Nephron (organoid): ENCODE measurements at regions not wholly inside any gene's neighbourhood (a gene's known extent, or its start where the extent isn't known, plus 50 kb on each side); places are given as distances from the start of the nearest gene placed in this dataset.

ENCODE experiments used
- H3K27ac Mint-ChIP-seq, 3 experiments: 2 replicates each; pipeline ENCODE4 v1.8.0; 2020; ENCODE audit warnings: mixed read lengths in 3 of 3, mild to moderate bottlenecking in 2 of 3, moderate library complexity in 1 of 3
- H3K27me3 Mint-ChIP-seq: 2 replicates; pipeline ENCODE4 v1.8.0; 2021; ENCODE audit warnings: low read depth, mild to moderate bottlenecking, moderate library complexity, mixed read lengths
- H3K36me3 Mint-ChIP-seq: 2 replicates; pipeline ENCODE4 v1.8.0; 2020; ENCODE audit warnings: low read depth, mixed read lengths
- H3K4me1 Mint-ChIP-seq: 2 replicates; pipeline ENCODE4 v1.8.0; 2020; ENCODE audit warnings: mixed read lengths
- H3K4me3 Mint-ChIP-seq, 3 experiments: 2 replicates each; pipeline ENCODE4 v1.8.0; 2020; ENCODE audit warnings: mild to moderate bottlenecking in 3 of 3, mixed read lengths in 3 of 3, moderate library complexity in 2 of 3
- H3K9me3 Mint-ChIP-seq: 2 replicates; pipeline ENCODE4 v1.8.0; 2020; ENCODE audit warnings: mixed read lengths
- TF ChIP-seq, protein P1 (sequence below), 3 experiments: fragments of 200-600 bp; sonication (generic); IDR thresholded peaks; one replicate each; pipeline ENCODE4 v1.5.0; 2021; ENCODE audit warnings: antibody characterized with exemption in 3 of 3; ENCODE audit not compliant: unreplicated experiment in 3 of 3

DNA sequence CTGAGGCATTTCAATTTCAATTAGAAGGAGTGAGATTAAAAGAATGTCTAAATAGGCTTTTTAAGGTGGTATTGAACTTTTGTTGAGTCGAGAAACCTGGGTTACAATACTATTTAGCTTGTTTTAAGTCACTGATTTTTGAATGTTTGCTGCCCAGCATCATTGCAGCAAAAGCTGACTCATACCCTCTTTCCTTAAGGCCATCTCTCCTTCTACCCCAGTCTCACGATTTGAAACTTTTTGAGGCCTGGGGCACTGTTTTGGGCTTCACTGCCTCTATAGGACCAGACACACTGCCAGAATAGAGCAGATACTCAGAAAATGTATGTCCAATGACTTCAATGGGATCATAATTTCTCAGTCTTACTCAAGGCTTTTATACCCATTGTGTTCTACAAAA is 319.6 kb upstream of the TGFBR2 start:
- no peaks in the 10 kb centered on the region for H3K9me3 Mint-ChIP-seq
- peaks cover 26% of the 10 kb centered on the region for H3K4me1 Mint-ChIP-seq
- no peaks in the 10 kb centered on the region for H3K36me3 Mint-ChIP-seq
- no peak overlapping the region for H3K4me3 Mint-ChIP-seq
- H3K27ac Mint-ChIP-seq: no peak overlapping the region
- TF ChIP-seq, protein P1, sequence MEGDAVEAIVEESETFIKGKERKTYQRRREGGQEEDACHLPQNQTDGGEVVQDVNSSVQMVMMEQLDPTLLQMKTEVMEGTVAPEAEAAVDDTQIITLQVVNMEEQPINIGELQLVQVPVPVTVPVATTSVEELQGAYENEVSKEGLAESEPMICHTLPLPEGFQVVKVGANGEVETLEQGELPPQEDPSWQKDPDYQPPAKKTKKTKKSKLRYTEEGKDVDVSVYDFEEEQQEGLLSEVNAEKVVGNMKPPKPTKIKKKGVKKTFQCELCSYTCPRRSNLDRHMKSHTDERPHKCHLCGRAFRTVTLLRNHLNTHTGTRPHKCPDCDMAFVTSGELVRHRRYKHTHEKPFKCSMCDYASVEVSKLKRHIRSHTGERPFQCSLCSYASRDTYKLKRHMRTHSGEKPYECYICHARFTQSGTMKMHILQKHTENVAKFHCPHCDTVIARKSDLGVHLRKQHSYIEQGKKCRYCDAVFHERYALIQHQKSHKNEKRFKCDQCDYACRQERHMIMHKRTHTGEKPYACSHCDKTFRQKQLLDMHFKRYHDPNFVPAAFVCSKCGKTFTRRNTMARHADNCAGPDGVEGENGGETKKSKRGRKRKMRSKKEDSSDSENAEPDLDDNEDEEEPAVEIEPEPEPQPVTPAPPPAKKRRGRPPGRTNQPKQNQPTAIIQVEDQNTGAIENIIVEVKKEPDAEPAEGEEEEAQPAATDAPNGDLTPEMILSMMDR (IDR thresholded peaks at IDR 0.05; ENCODE audit: unreplicated experiment in 3 of 3): no peak
- peaks cover 4% of the 10 kb centered on the region for H3K27me3 Mint-ChIP-seq

DNA sequence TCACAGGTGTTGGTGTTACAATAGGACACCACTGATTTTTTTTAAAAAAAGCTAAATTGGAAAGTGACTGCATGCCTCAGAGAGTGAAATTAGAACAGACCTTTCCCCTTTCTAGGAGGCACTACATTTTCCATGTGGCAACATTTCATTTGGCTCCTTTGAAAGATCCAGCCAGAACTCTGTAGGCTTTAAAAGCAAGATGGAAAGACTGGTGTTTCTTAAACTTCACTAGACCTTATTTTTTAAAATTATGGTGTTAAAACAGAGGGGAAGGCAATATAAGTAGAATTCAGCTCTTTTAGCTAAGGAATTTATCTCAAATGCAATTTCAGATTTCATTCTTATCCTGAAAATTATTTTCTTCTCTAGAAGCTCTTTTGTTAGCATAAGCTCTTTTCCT is 317.6 kb upstream of the TGFBR2 start:
- no peak overlapping the region for H3K4me3 Mint-ChIP-seq
- TF ChIP-seq, protein P1 (IDR thresholded peaks at IDR 0.05; ENCODE audit: unreplicated experiment in 3 of 3): no peak
- no peaks in the 10 kb centered on the region for H3K9me3 Mint-ChIP-seq
- H3K27me3 Mint-ChIP-seq: peaks cover 4% of the 10 kb centered on the region
- H3K27ac Mint-ChIP-seq: no peak overlapping the region
- no peaks in the 10 kb centered on the region for H3K36me3 Mint-ChIP-seq
- H3K4me1 Mint-ChIP-seq: peaks cover 26% of the 10 kb centered on the region

- Mint-ChIP-seq H3K27ac (no peak overlapping the region), H3K4me3 (no peak overlapping the region), H3K27me3 (peaks cover 9% of the 10 kb centered on the region), H3K9me3 (no peaks in the 10 kb centered on the region), H3K36me3 (no peaks in the 10 kb centered on the region), H3K4me1 (peaks cover 28% of the 10 kb centered on the region)
- TF ChIP-seq, protein P1 (IDR thresholded peaks at IDR 0.05; ENCODE audit: unreplicated experiment in 3 of 3): no peak
Measured at GRCh38 chr3:30289324-30289723, 317.1 kb upstream of the TGFBR2 start.

- Mint-ChIP-seq H3K9me3 (no peaks in the 10 kb centered on the region), H3K4me1 (peaks cover 24% of the 10 kb centered on the region), H3K27ac (no peak overlapping the region), H3K27me3 (peaks cover 10% of the 10 kb centered on the region), H3K36me3 (no peaks in the 10 kb centered on the region), H3K4me3 (no peak overlapping the region)
- TF ChIP-seq, protein P1 (IDR thresholded peaks at IDR 0.05; ENCODE audit: unreplicated experiment in 3 of 3): no peak
Measured at GRCh38 chr3:30289766-30290165, 316.6 kb upstream of the TGFBR2 start.

DNA sequence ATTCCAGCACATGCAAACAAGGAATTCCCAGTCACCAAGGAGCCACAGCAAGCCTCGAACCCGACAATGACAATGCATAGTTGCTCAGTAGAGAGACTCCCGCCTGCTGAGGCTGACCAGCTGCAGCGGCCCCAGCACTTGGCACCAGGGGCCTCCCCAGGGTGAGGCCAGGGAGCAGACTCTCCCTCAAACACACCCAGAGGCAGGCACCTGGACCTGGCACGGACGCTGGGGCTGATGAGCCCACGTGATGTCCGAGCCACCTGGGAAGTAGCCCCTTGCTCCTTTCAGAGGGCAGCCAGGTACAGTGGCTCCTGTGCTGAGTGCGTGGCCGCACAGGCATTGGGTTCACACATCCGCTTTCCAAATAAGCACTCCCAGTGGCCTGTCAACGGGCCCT is 315.9 kb upstream of the TGFBR2 start:
- Mint-ChIP-seq H3K27me3 (peaks cover 10% of the 10 kb centered on the region), H3K27ac (no peak overlapping the region), H3K4me3 (no peak overlapping the region), H3K36me3 (no peaks in the 10 kb centered on the region), H3K4me1 (peaks cover 20% of the 10 kb centered on the region), H3K9me3 (no peaks in the 10 kb centered on the region)
- TF ChIP-seq, protein P1 (IDR thresholded peaks at IDR 0.05; ENCODE audit: unreplicated experiment in 3 of 3): no peak

DNA sequence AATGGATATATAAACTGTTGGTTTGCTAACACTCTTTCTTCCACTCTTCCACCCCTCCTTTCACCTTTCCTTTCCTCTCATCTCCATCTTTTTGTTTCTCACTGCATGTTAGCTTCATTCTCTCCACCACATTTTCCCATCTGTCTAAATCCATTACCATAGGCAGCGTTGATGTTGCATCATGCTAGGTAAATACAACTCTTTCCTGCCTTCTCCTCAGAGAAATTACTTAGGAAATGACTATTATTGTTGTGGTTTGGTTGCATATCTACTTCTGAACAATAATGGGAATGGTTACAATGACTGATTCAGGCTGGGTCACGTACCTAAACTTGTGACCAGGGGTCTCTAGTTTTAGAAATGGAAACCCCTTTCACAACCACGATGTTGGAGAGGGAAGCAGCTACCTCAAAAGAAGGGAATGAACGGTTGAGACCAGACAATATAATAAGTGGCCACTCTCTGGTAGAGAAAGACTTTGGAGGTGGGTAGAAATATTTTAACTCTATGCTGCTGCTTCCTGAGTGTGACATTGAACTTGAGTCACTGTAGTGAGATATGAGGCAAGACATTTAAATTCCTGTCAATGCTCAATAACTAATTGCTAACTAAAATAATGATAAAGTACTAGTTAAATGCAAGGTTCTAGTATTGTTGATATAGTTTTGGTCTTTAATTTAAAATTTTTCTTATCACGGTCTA is 314.1 kb upstream of the TGFBR2 start:
- H3K27me3 Mint-ChIP-seq: peaks cover 10% of the 10 kb centered on the region
- no peak overlapping the region for H3K4me3 Mint-ChIP-seq
- TF ChIP-seq, protein P1 (IDR thresholded peaks at IDR 0.05; ENCODE audit: unreplicated experiment in 3 of 3): no peak
- H3K4me1 Mint-ChIP-seq: peaks cover 5% of the 10 kb centered on the region
- H3K27ac Mint-ChIP-seq: peak overlapping the region in 1 of 3 experiments; percentile 0
- no peaks in the 10 kb centered on the region for H3K36me3 Mint-ChIP-seq
- H3K9me3 Mint-ChIP-seq: no peaks in the 10 kb centered on the region
